ENCODE measurements at regions not wholly inside any gene's neighbourhood (a gene's known extent, or its start where the extent isn't known, plus 50 kb on each side); places are given as distances from the start of the nearest gene placed in this dataset.

DNA sequence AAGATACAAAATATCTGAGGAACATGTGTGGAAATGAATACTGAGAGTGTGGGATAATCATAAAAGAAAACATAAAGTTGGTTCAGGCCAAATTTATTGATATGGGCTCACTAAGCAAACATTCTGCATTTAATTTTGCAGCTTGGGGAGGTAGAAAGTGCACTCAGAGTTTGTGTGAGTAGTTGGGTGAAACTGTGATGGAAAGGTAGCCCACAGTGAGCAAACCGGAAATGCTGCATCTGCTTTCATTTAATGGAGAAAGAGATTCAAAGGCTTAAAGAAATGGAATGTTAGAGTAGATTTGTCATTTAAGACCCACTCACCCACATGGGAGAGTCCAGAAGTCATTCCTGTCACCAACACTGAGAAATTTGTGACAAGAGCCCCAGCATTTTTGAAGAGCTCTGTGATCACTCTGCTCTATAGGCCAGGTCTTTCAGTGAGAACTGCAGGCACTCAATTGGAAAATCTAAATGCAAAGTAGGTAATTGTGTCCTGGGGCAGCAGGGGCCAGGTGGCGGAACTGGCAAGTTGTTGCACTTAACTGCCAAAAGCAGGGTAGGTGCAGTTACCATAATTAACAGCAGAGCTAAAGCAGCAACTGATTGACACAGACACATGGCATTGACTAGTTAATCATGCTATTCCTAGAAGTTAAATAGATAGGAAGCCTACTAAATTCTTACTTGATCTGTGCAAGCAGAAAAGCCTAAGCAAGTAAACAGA, 1228.3 kb upstream of the PCDH20 start (continued):
- TF ChIP-seq REST (IDR thresholded peaks at IDR 0.05) (no peak), JUND (IDR thresholded peaks at IDR 0.05) (no peak), TAF1 (conservative IDR thresholded peaks at IDR 0.05) (no peak), RXRA (IDR thresholded peaks at IDR 0.05) (no peak), ATF3 (IDR thresholded peaks at IDR 0.05) (no peak), EGR1 (IDR thresholded peaks at IDR 0.05; ENCODE audit: low read depth in 2 of 2) (no peak), RAD21 (IDR thresholded peaks at IDR 0.05) (no peak)

- Histone ChIP-seq H3K4me1 (ENCODE audit: control insufficient read depth in 4 of 4, insufficient read depth in 4 of 4, low read length in 3 of 4) (no peaks in the 10 kb centered on the region), H3K9ac (ENCODE audit: low read depth in 1 of 2, low read length in 2 of 2) (no peak overlapping the region), H3K9me3 (ENCODE audit: control insufficient read depth in 4 of 4, low read length in 3 of 4) (no peaks in the 10 kb centered on the region), H3K27me3 (ENCODE audit: control insufficient read depth in 4 of 4, insufficient read depth in 4 of 4, low read length in 3 of 4) (no peaks in the 10 kb centered on the region), H3K36me3 (ENCODE audit: control insufficient read depth in 4 of 4, insufficient read depth in 3 of 4, low read depth in 1 of 4, low read length in 3 of 4) (no peaks in the 10 kb centered on the region), H3K4me3 (ENCODE audit: low read depth in 1 of 3, low read length in 3 of 3) (no peak overlapping the region), H3K27ac (ENCODE audit: low read depth in 1 of 2, low read length in 2 of 2) (no peak overlapping the region)
- 84% methylated on average over 4 of the region's 4 CpGs for WGBS
- no peak for DNase-seq (ENCODE audit: low spot score)
- TF ChIP-seq RXRA (IDR thresholded peaks at IDR 0.05) (no peak), NR2F2 (IDR thresholded peaks at IDR 0.05) (no peak), TAF1 (conservative IDR thresholded peaks at IDR 0.05) (no peak), GABPA (IDR thresholded peaks at IDR 0.05 in 1 of 2, conservative IDR thresholded peaks at IDR 0.05 in 1 of 2) (no peak), ATF3 (IDR thresholded peaks at IDR 0.05) (no peak), EGR1 (IDR thresholded peaks at IDR 0.05; ENCODE audit: low read depth in 2 of 2) (no peak), YY1 (IDR thresholded peaks at IDR 0.05) (no peak), MAX (IDR thresholded peaks at IDR 0.05) (no peak), JUND (IDR thresholded peaks at IDR 0.05) (no peak)
- TF ChIP-seq, protein P1, sequence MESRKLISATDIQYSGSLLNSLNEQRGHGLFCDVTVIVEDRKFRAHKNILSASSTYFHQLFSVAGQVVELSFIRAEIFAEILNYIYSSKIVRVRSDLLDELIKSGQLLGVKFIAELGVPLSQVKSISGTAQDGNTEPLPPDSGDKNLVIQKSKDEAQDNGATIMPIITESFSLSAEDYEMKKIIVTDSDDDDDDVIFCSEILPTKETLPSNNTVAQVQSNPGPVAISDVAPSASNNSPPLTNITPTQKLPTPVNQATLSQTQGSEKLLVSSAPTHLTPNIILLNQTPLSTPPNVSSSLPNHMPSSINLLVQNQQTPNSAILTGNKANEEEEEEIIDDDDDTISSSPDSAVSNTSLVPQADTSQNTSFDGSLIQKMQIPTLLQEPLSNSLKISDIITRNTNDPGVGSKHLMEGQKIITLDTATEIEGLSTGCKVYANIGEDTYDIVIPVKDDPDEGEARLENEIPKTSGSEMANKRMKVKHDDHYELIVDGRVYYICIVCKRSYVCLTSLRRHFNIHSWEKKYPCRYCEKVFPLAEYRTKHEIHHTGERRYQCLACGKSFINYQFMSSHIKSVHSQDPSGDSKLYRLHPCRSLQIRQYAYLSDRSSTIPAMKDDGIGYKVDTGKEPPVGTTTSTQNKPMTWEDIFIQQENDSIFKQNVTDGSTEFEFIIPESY (IDR thresholded peaks at IDR 0.05) = no peak
- TF ChIP-seq, protein P2, sequence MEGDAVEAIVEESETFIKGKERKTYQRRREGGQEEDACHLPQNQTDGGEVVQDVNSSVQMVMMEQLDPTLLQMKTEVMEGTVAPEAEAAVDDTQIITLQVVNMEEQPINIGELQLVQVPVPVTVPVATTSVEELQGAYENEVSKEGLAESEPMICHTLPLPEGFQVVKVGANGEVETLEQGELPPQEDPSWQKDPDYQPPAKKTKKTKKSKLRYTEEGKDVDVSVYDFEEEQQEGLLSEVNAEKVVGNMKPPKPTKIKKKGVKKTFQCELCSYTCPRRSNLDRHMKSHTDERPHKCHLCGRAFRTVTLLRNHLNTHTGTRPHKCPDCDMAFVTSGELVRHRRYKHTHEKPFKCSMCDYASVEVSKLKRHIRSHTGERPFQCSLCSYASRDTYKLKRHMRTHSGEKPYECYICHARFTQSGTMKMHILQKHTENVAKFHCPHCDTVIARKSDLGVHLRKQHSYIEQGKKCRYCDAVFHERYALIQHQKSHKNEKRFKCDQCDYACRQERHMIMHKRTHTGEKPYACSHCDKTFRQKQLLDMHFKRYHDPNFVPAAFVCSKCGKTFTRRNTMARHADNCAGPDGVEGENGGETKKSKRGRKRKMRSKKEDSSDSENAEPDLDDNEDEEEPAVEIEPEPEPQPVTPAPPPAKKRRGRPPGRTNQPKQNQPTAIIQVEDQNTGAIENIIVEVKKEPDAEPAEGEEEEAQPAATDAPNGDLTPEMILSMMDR (IDR thresholded peaks at IDR 0.05; ENCODE audit: low read depth, low read length, missing input control) = no peak
Measured at GRCh38 chr13:62643007-62643483, 1227.4 kb upstream of the PCDH20 start.

Measured in liver (tissue), 8 donors.